ENCODE measurements at regions not wholly inside any gene's neighbourhood (a gene's known extent, or its start where the extent isn't known, plus 50 kb on each side); places are given as distances from the start of the nearest gene placed in this dataset.

DNA sequence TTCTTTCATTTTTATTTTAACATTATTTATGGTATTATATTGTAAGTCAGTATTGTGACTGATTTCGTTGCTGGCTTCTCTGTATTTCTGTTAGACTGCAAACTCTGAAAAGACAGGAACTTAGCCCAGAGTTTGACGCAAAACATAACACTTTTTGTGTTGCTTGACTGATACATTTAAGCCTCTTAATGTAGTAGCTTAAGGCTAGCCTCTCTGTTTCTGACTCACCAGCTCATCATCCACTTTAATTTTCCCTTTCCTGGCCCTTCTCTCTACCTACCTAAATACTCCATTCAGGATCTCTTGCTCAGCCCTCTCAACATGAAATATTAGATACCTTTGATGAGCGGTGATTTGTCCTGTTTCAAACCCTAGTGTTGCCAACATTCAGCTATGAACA lies 420.6 kb downstream of the LRFN5 start:
- ATAC-seq (no peak), FAIRE-seq (no peak), DNase-seq (ENCODE audit: low spot score) (no peak)
- Histone ChIP-seq H3K4me1 (ENCODE audit: insufficient read depth, low read length) (no peaks in the 10 kb centered on the region), H3K9me3 (ENCODE audit: low read length) (peaks cover 82% of the 10 kb centered on the region), H3K27ac (ENCODE audit: extremely low read length, insufficient read depth, low read length) (no peak overlapping the region), H3K27me3 (ENCODE audit: control insufficient read depth in 1 of 2, insufficient read depth in 2 of 2, low read length in 2 of 2) (no peaks in the 10 kb centered on the region), H3K9ac (ENCODE audit: insufficient read depth, low read depth, low read length) (no peak overlapping the region), H3K36me3 (replicated peaks in 1 of 2; ENCODE audit: control insufficient read depth in 1 of 2, insufficient read depth in 2 of 2, low read length in 2 of 2) (no peaks in the 10 kb centered on the region), H2AFZ (ENCODE audit: low read length) (no peak overlapping the region), H3K4me3 (replicated peaks in 1 of 3; ENCODE audit: insufficient read depth in 1 of 3, low read depth in 2 of 3, low read length in 3 of 3) (no peak overlapping the region), H3K4me2 (ENCODE audit: low read depth, low read length) (no peak overlapping the region), H4K20me1 (ENCODE audit: insufficient read depth, low read length) (no peaks in the 10 kb centered on the region), H3K79me2 (ENCODE audit: insufficient read depth, low read length) (no peaks in the 10 kb centered on the region)
- CTCF ChIA-PET (ENCODE audit: low intra/inter-chr PET ratio, low total read pairs): no interaction called here
- no TSS peak for BruUV-seq (replicated peaks)
- intact Hi-C loops (cut with micrococcal nuclease; ENCODE audit: unreplicated experiment) (no loop called here), in situ Hi-C loops (cut with HindIII; ENCODE audit: extremely low pct_ligation_motif_present, low pct_unique_long_range_greater_than_20kb) (no loop called here)
- WGBS (ENCODE audit: low lambda C conversion rate): under 1% methylated on average over 3 of the region's 3 CpGs
- POLR2A ChIA-PET: no interaction called here
- TF ChIP-seq DMTF1 (CRISPR knock-in tag; IDR thresholded peaks at IDR 0.05) (no peak), PREB (CRISPR knock-in tag; IDR thresholded peaks at IDR 0.05) (no peak), ATF7-NPFF (CRISPR knock-in tag; IDR thresholded peaks at IDR 0.05; ENCODE audit: low read depth) (no peak), ZBTB1 (CRISPR knock-in tag; IDR thresholded peaks at IDR 0.05; ENCODE audit: borderline replicate concordance) (no peak), PRDM15 (CRISPR knock-in tag; IDR thresholded peaks at IDR 0.05) (no peak), ISX (CRISPR knock-in tag; conservative IDR thresholded peaks at IDR 0.05) (no peak), ZNF224 (CRISPR knock-in tag; IDR thresholded peaks at IDR 0.05) (no peak)
- TF ChIP-seq, protein P1, sequence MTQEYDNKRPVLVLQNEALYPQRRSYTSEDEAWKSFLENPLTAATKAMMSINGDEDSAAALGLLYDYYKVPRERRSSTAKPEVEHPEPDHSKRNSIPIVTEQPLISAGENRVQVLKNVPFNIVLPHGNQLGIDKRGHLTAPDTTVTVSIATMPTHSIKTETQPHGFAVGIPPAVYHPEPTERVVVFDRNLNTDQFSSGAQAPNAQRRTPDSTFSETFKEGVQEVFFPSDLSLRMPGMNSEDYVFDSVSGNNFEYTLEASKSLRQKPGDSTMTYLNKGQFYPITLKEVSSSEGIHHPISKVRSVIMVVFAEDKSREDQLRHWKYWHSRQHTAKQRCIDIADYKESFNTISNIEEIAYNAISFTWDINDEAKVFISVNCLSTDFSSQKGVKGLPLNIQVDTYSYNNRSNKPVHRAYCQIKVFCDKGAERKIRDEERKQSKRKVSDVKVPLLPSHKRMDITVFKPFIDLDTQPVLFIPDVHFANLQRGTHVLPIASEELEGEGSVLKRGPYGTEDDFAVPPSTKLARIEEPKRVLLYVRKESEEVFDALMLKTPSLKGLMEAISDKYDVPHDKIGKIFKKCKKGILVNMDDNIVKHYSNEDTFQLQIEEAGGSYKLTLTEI (CRISPR knock-in tag; conservative IDR thresholded peaks at IDR 0.05): no peak
- TF ChIP-seq, protein P2, sequence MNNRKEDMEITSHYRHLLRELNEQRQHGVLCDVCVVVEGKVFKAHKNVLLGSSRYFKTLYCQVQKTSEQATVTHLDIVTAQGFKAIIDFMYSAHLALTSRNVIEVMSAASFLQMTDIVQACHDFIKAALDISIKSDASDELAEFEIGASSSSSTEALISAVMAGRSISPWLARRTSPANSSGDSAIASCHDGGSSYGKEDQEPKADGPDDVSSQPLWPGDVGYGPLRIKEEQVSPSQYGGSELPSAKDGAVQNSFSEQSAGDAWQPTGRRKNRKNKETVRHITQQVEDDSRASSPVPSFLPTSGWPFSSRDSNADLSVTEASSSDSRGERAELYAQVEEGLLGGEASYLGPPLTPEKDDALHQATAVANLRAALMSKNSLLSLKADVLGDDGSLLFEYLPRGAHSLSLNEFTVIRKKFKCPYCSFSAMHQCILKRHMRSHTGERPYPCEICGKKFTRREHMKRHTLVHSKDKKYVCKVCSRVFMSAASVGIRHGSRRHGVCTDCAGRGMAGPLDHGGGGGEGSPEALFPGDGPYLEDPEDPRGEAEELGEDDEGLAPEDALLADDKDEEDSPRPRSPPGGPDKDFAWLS (CRISPR knock-in tag; IDR thresholded peaks at IDR 0.05; ENCODE audit: borderline replicate concordance): no peak
